NCI-H2196 (cell line): ENCODE measurements at regions not wholly inside any gene's neighbourhood (a gene's known extent, or its start where the extent isn't known, plus 50 kb on each side); places are given as distances from the start of the nearest gene placed in this dataset.

Source experiments
- DNase-seq: peaks from one replicate; lab custom pipeline; 2025; ENCODE audit not compliant: unreplicated experiment; lab: John Stamatoyannopoulos, UW

GRCh38 chr3:187899246-187899645, 154.0 kb upstream of the BCL6 start:
- no peak for DNase-seq

GRCh38 chr3:187900993-187901755, 155.9 kb upstream of the BCL6 start:
- DNase-seq: no peak

GRCh38 chr3:187902041-187902471, 156.8 kb upstream of the BCL6 start:
- DNase-seq: no peak

GRCh38 chr3:187902936-187903335, 157.7 kb upstream of the BCL6 start:
- DNase-seq: no peak

- no peak for DNase-seq
These were observed 158.4 kb upstream of the BCL6 start for GRCh38 chr3:187903697-187904096.

GRCh38 chr3:187906416-187906815, 161.1 kb upstream of the BCL6 start:
- DNase-seq: no peak

GRCh38 chr3:187906920-187907319, 161.7 kb upstream of the BCL6 start:
- DNase-seq: no peak

GRCh38 chr3:187909866-187910265, 164.6 kb upstream of the BCL6 start:
- no peak for DNase-seq

- DNase-seq: no peak
These were observed 166.7 kb upstream of the BCL6 start for GRCh38 chr3:187912007-187912406.

- DNase-seq: peak; percentile 60
These were observed 168.4 kb upstream of the BCL6 start for GRCh38 chr3:187913617-187914033.

GRCh38 chr3:187914231-187914630, 169.0 kb upstream of the BCL6 start:
- DNase-seq: peak; percentile 50

- DNase-seq: no peak
These were observed 170.8 kb upstream of the BCL6 start for GRCh38 chr3:187916072-187916471.

- no peak for DNase-seq
These were observed 172.9 kb upstream of the BCL6 start for GRCh38 chr3:187918081-187918644.

GRCh38 chr3:187919048-187919447, 173.8 kb upstream of the BCL6 start:
- DNase-seq: no peak

- DNase-seq: no peak
These were observed 174.3 kb upstream of the BCL6 start for GRCh38 chr3:187919544-187919943.

- DNase-seq: no peak
These were observed 174.8 kb upstream of the BCL6 start for GRCh38 chr3:187920030-187920429.

- DNase-seq: no peak
These were observed 175.6 kb upstream of the BCL6 start for GRCh38 chr3:187920913-187921312.

GRCh38 chr3:187921391-187922074, 176.3 kb upstream of the BCL6 start:
- DNase-seq: no peak

GRCh38 chr3:187922704-187923416, 177.6 kb upstream of the BCL6 start:
- DNase-seq: no peak

GRCh38 chr3:187924651-187925050, 179.4 kb upstream of the BCL6 start:
- DNase-seq: no peak

- no peak for DNase-seq
These were observed 180.1 kb upstream of the BCL6 start for GRCh38 chr3:187925326-187925725.

- no peak for DNase-seq
These were observed 181.4 kb upstream of the BCL6 start for GRCh38 chr3:187926620-187927019.
